PC-3 (cell line): ENCODE measurements at regions not wholly inside any gene's neighbourhood (a gene's known extent, or its start where the extent isn't known, plus 50 kb on each side); places are given as distances from the start of the nearest gene placed in this dataset.

Experiments used
- ATAC-seq: fragments of 200-7000 bp; cut with Tn5 transposase; 2 replicates; pipeline ENCODE4 v1.9.1; 2020; ENCODE audit warnings: mild to moderate bottlenecking, moderate library complexity
- BruUV-seq: library from RNA; stranded (reverse); fragments of 400-500 nt; replicated peaks from 2 replicates; lab custom pipeline; 2021; lab: Mats Ljungman, UMichigan
- CTCF ChIA-PET: fragments of 300-600 bp; sonication (Branson Sonifier 250); formaldehyde crosslinking; loops from one replicate; lab custom pipeline; 2022; ENCODE audit warnings: antibody characterized with exemption; lab: Charles Lee
- POLR2A ChIA-PET: fragments of 300-600 bp; sonication (Branson Sonifier 250); formaldehyde crosslinking; loops from one replicate; lab custom pipeline; 2022; ENCODE audit warnings: antibody characterized with exemption; ENCODE audit not compliant: unreplicated experiment; lab: Charles Lee
- DNase-seq: peaks from one replicate; pipeline ENCODE4 v3.0.0-alpha.2; 2015
- H2AFZ ChIP-seq: fragments of 300-600 bp; sonication (generic); 2 replicates; pipeline ENCODE4 v1.6.0; 2016; ENCODE audit warnings: antibody characterized with exemption, low read length
- H3F3A ChIP-seq: fragments of 300-600 bp; sonication (generic); one replicate; pipeline ENCODE4 v1.6.0; 2017; ENCODE audit warnings: antibody characterized with exemption, low read length, control low read depth, mild to moderate bottlenecking; ENCODE audit not compliant: unreplicated experiment
- H3K27ac ChIP-seq: fragments of 300-600 bp; sonication (generic); 2 replicates; pipeline ENCODE4 v1.5.1; 2016; ENCODE audit warnings: mild to moderate bottlenecking, low read length
- H3K27me3 ChIP-seq: fragments of 300-600 bp; sonication (generic); 2 replicates; pipeline ENCODE4 v1.6.1; 2016; ENCODE audit warnings: low read length, mixed read lengths
- H3K36me3 ChIP-seq: fragments of 300-600 bp; sonication (generic); 2 replicates; pipeline ENCODE4 v1.6.1; 2016; ENCODE audit warnings: low read depth, mixed run types, low read length, mixed read lengths
- H3K4me1 ChIP-seq: fragments of 300-600 bp; sonication (generic); 2 replicates; pipeline ENCODE4 v1.5.1; 2016; ENCODE audit warnings: low read length; ENCODE audit not compliant: insufficient read depth
- H3K4me2 ChIP-seq: fragments of 300-600 bp; sonication (generic); 2 replicates; pipeline ENCODE4 v1.6.0; 2016; ENCODE audit warnings: low read length
- H3K4me3 ChIP-seq: fragments of 300-600 bp; sonication (generic); 2 replicates; pipeline ENCODE4 v1.5.1; 2016; ENCODE audit warnings: mild to moderate bottlenecking, low read length, mixed read lengths
- H3K79me2 ChIP-seq: fragments of 300-600 bp; sonication (generic); 2 replicates; pipeline ENCODE4 v1.6.1; 2017; ENCODE audit warnings: low read length, mixed read lengths
- H3K9ac ChIP-seq: fragments of 300-600 bp; sonication (generic); 2 replicates; pipeline ENCODE4 v1.6.0; 2016; ENCODE audit warnings: mild to moderate bottlenecking, low read length
- H3K9me2 ChIP-seq: fragments of 300-600 bp; sonication (generic); replicated peaks from 2 replicates; pipeline ENCODE4 v1.6.1; 2016; ENCODE audit warnings: mixed run types, low read length, mixed read lengths
- H3K9me3 ChIP-seq: fragments of 300-600 bp; sonication (generic); 2 replicates; pipeline ENCODE4 v1.6.1; 2016; ENCODE audit warnings: low read length, mixed read lengths
- H4K20me1 ChIP-seq: fragments of 300-600 bp; sonication (generic); 2 replicates; pipeline ENCODE4 v1.6.1; 2016; ENCODE audit warnings: low read length, mixed read lengths
- EZH2 ChIP-seq: fragments of 300-600 bp; sonication (generic); IDR thresholded peaks from one replicate; pipeline ENCODE4 v1.6.1; 2017; ENCODE audit warnings: antibody characterized with exemption, mild to moderate bottlenecking, low read length; ENCODE audit not compliant: unreplicated experiment
- EZH2phosphoT487 ChIP-seq: fragments of 300-600 bp; sonication (generic); IDR thresholded peaks from 2 replicates; pipeline ENCODE4 v1.6.1; 2018; ENCODE audit warnings: mild to moderate bottlenecking, antibody characterized with exemption, low read length, borderline replicate concordance
- intact Hi-C: fragments of 100-400 bp; cut with micrococcal nuclease; formaldehyde crosslinking; loops from 2 replicates; pipeline ENCODE4 v1.9.0; 2023
- TF ChIP-seq, protein P1 (sequence below): fragments of 300-600 bp; sonication (generic); conservative IDR thresholded peaks from 2 replicates; pipeline ENCODE4 v1.5.1; 2017; ENCODE audit warnings: antibody characterized with exemption, low read depth, mild to moderate bottlenecking, low read length

DNA sequence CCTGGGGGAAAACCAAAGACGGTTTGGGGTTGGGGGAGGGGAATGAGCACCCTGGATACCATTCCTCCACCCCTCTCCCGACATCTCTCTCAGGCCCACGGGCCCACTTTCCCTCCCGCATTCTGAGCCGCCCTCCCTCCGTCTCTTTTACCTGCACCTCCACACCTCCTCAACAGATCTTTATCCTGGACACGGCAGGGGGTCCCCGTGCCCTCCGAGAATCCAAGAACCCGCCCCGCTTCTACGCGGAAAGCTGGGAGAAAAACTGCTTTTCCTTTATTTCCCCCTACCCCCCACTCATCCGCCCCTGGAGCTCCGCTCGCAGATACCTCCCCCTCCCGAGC, 108.8 kb downstream of the NAV1 start:
- POLR2A ChIA-PET: no interaction called here
- Histone ChIP-seq H3K9me2 (no peaks in the 10 kb centered on the region), H3K4me3 (peak overlapping the region; percentile 71), H3K79me2 (no peaks in the 10 kb centered on the region), H3K9me3 (no peaks in the 10 kb centered on the region), H3K4me1 (peaks cover 17% of the 10 kb centered on the region; the same call in 1 of the 2 replicates), H3K36me3 (no peaks in the 10 kb centered on the region), H3K9ac (no peak overlapping the region), H3K27ac (no peak overlapping the region), H4K20me1 (no peaks in the 10 kb centered on the region), H3K27me3 (no peaks in the 10 kb centered on the region), H3F3A (no peaks in the 10 kb centered on the region), H3K4me2 (peak overlapping the region; percentile 90), H2AFZ (peak overlapping the region; percentile 79)
- DNase-seq (no peak), ATAC-seq (no peak)
- no peak for TF ChIP-seq EZH2phosphoT487
- no peak for TF ChIP-seq EZH2
- TF ChIP-seq, protein P1, sequence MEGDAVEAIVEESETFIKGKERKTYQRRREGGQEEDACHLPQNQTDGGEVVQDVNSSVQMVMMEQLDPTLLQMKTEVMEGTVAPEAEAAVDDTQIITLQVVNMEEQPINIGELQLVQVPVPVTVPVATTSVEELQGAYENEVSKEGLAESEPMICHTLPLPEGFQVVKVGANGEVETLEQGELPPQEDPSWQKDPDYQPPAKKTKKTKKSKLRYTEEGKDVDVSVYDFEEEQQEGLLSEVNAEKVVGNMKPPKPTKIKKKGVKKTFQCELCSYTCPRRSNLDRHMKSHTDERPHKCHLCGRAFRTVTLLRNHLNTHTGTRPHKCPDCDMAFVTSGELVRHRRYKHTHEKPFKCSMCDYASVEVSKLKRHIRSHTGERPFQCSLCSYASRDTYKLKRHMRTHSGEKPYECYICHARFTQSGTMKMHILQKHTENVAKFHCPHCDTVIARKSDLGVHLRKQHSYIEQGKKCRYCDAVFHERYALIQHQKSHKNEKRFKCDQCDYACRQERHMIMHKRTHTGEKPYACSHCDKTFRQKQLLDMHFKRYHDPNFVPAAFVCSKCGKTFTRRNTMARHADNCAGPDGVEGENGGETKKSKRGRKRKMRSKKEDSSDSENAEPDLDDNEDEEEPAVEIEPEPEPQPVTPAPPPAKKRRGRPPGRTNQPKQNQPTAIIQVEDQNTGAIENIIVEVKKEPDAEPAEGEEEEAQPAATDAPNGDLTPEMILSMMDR: no peak
- CTCF ChIA-PET: no interaction called here
- intact Hi-C loops: no loop called here
- no TSS peak for BruUV-seq

DNA sequence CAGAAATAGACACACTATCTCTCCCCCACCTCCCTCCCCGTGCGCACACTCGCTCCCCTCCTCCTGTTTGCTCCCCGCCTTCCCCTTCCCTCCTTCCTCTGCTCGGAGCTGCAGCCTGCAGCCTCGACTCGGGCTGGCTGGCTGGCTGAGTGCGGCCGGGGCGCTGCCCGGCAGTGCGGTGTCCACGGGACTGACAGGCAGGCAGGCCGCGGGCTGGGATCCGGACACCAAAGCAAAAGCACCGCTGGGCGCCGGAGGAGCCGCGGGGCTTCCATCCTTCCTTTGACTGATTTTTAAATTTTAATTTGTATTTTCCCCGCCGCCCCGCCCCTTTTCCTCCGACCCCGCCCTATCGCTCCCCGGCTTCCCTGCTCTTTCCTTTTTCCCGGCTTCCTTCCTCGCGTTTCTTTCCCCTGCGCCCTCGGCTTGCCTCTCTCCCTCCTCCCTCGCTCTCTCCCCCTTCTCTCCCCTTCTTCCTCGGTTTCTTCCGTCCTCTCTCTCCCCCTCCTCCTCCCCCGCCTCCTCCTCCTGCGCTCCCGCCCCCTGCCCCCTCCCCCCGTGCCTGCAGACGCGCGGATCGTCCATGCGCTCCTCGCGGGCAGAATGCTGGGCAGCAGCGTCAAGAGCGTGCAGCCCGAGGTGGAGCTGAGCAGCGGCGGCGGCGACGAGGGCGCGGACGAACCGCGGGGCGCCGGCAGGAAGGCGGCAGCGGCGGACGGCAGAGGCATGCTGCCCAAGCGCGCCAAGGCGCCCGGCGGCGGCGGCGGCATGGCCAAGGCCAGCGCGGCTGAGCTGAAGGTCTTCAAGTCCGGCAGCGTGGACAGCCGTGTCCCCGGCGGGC, 109.4 kb downstream of the NAV1 start:
- DNase-seq: peak; percentile 27
- H3F3A ChIP-seq: no peaks in the 10 kb centered on the region
- H4K20me1 ChIP-seq: no peaks in the 10 kb centered on the region
- H3K79me2 ChIP-seq: no peaks in the 10 kb centered on the region
- no TSS peak for BruUV-seq
- peak overlapping the region; percentile 90 for H3K4me2 ChIP-seq
- TF ChIP-seq EZH2 (no peak), EZH2phosphoT487 (no peak)
- TF ChIP-seq, protein P1: no peak
- ATAC-seq: peak; percentile 65
- H3K27me3 ChIP-seq: no peaks in the 10 kb centered on the region
- peaks cover 17% of the 10 kb centered on the region; the same call in 1 of the 2 replicates for H3K4me1 ChIP-seq
- no peak overlapping the region for H3K9ac ChIP-seq
- H2AFZ ChIP-seq: peak overlapping the region; percentile 79
- H3K4me3 ChIP-seq: peak overlapping the region; percentile 71
- H3K36me3 ChIP-seq: no peaks in the 10 kb centered on the region
- intact Hi-C loops: no loop called here
- POLR2A ChIA-PET: interaction anchor here (0.6 kb wide), 1 partner anchor 261 kb away, joined by 3 read pairs; no protein-coding TSS in a partner anchor
- H3K9me3 ChIP-seq: no peaks in the 10 kb centered on the region
- no peak overlapping the region for H3K27ac ChIP-seq
- no peaks in the 10 kb centered on the region for H3K9me2 ChIP-seq
- CTCF ChIA-PET: no interaction called here
